Astrocyte (in vitro differentiated cells and primary cell): ENCODE measurements at regions not wholly inside any gene's neighbourhood (a gene's known extent, or its start where the extent isn't known, plus 50 kb on each side); places are given as distances from the start of the nearest gene placed in this dataset.

ENCODE experiments used
- DNase-seq: peaks from one replicate; pipeline ENCODE4 v3.0.0-alpha.2; 2010; ENCODE audit warnings: low read depth
- FAIRE-seq: peaks from 2 replicates; lab custom pipeline; 2011; peaks lifted over from hg19 to GRCh38; lab: Jason Lieb, UNC
- H2AFZ ChIP-seq: 2 replicates; pipeline ENCODE4 v1.6.0; 2012; ENCODE audit warnings: low read depth, low read length, inconsistent platforms
- H3K27ac ChIP-seq: 2 replicates; pipeline ENCODE4 v1.5.1; 2011; ENCODE audit warnings: low read depth, low read length, inconsistent platforms
- H3K27me3 ChIP-seq: 2 replicates; pipeline ENCODE4 v1.6.0; 2011; ENCODE audit warnings: low read length, inconsistent platforms; ENCODE audit not compliant: insufficient read depth
- H3K36me3 ChIP-seq: 2 replicates; pipeline ENCODE4 v1.5.1; 2011; ENCODE audit warnings: low read length, inconsistent platforms; ENCODE audit not compliant: insufficient read depth
- H3K4me1 ChIP-seq: 2 replicates; pipeline ENCODE4 v1.5.1; 2011; ENCODE audit warnings: low read length, inconsistent platforms; ENCODE audit not compliant: insufficient read depth
- H3K4me2 ChIP-seq: 2 replicates; pipeline ENCODE4 v1.6.0; 2012; ENCODE audit warnings: low read length, inconsistent platforms
- H3K4me3 ChIP-seq: 2 replicates; pipeline ENCODE4 v1.5.1; 2011; ENCODE audit warnings: low read depth, mild to moderate bottlenecking, low read length, inconsistent platforms; ENCODE audit not compliant: insufficient read depth
- H3K79me2 ChIP-seq: 2 replicates; pipeline ENCODE4 v1.6.0; 2012; ENCODE audit warnings: mild to moderate bottlenecking, low read length, inconsistent platforms; ENCODE audit not compliant: insufficient read depth
- H3K9ac ChIP-seq: 2 replicates; pipeline ENCODE4 v1.6.0; 2012; ENCODE audit warnings: mild to moderate bottlenecking, low read length, inconsistent platforms
- H3K9me3 ChIP-seq: 2 replicates; pipeline ENCODE4 v1.5.1; 2012; ENCODE audit warnings: low read depth, mild to moderate bottlenecking, low read length, inconsistent platforms; ENCODE audit not compliant: insufficient read depth
- H4K20me1 ChIP-seq: 2 replicates; pipeline ENCODE4 v1.6.0; 2012; ENCODE audit warnings: low read length, inconsistent platforms; ENCODE audit not compliant: insufficient read depth
- H3K27ac Mint-ChIP-seq: one replicate; pipeline ENCODE4 v1.8.0; 2021; ENCODE audit warnings: mild to moderate bottlenecking, mixed read lengths; ENCODE audit not compliant: unreplicated experiment
- H3K27me3 Mint-ChIP-seq: one replicate; pipeline ENCODE4 v1.8.0; 2021; ENCODE audit warnings: low read depth, mixed read lengths; ENCODE audit not compliant: unreplicated experiment
- H3K36me3 Mint-ChIP-seq: one replicate; pipeline ENCODE4 v1.8.0; 2021; ENCODE audit warnings: low read depth, mixed read lengths; ENCODE audit not compliant: unreplicated experiment
- H3K4me1 Mint-ChIP-seq: one replicate; pipeline ENCODE4 v1.8.0; 2021; ENCODE audit warnings: low read depth, mixed read lengths; ENCODE audit not compliant: unreplicated experiment
- H3K4me3 Mint-ChIP-seq: one replicate; pipeline ENCODE4 v1.8.0; 2021; ENCODE audit warnings: mild to moderate bottlenecking, moderate library complexity, mixed read lengths; ENCODE audit not compliant: unreplicated experiment
- H3K9me3 Mint-ChIP-seq: one replicate; pipeline ENCODE4 v1.8.0; 2021; ENCODE audit warnings: mild to moderate bottlenecking, mixed read lengths; ENCODE audit not compliant: unreplicated experiment
- EZH2 ChIP-seq: IDR thresholded peaks from 2 replicates; pipeline ENCODE4 v1.6.1; 2012; ENCODE audit warnings: mild to moderate bottlenecking, low read length, inconsistent platforms; ENCODE audit not compliant: insufficient read depth
- TF ChIP-seq, protein P1 (sequence below): IDR thresholded peaks from 2 replicates; pipeline ENCODE4 v1.5.1; 2011; ENCODE audit warnings: low read depth, mild to moderate bottlenecking, inconsistent platforms, low read length, moderate library complexity; ENCODE audit not compliant: insufficient read depth

DNA sequence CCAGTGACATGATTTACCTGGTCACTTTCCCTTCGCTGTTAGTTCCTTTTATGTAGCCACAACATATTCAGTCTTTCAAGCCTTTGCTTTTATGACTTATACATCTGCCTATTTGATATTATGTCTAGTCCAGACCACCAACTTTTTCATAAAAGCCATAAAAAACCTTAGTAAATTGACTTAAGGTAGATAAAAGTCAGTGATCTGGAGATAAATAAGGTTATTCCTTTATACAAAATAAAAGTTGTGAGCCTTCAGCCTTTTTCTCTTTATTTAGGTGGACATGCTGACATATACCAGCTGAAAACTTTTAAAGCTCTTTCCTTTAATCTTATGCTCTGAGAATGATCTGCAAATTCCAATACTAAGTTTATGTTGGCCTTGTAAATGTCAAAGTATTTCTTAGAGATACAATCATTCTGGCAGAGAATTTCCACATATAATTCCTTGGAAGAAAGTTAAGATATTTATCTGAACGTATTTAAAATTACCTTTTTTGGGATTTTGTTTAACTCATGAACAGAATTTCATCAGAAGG is 690.4 kb upstream of the CHORDC1 start:
- no peaks in the 10 kb centered on the region for H3K9me3 Mint-ChIP-seq
- no peaks in the 10 kb centered on the region for H3K27me3 ChIP-seq
- no peak overlapping the region for H3K4me3 ChIP-seq
- no peaks in the 10 kb centered on the region for H3K4me1 ChIP-seq
- no peaks in the 10 kb centered on the region for H3K36me3 Mint-ChIP-seq
- no peak overlapping the region for H3K9ac ChIP-seq
- H3K9me3 ChIP-seq: no peaks in the 10 kb centered on the region
- H3K4me2 ChIP-seq: no peak overlapping the region
- FAIRE-seq (no peak), DNase-seq (no peak)
- no peak overlapping the region for H3K27ac ChIP-seq
- H3K27me3 Mint-ChIP-seq: no peaks in the 10 kb centered on the region
- no peaks in the 10 kb centered on the region for H3K79me2 ChIP-seq
- H3K4me1 Mint-ChIP-seq: no peaks in the 10 kb centered on the region
- H2AFZ ChIP-seq: no peak overlapping the region
- no peaks in the 10 kb centered on the region for H3K36me3 ChIP-seq
- no peak overlapping the region for H3K27ac Mint-ChIP-seq
- no peak overlapping the region for H3K4me3 Mint-ChIP-seq
- TF ChIP-seq, protein P1, sequence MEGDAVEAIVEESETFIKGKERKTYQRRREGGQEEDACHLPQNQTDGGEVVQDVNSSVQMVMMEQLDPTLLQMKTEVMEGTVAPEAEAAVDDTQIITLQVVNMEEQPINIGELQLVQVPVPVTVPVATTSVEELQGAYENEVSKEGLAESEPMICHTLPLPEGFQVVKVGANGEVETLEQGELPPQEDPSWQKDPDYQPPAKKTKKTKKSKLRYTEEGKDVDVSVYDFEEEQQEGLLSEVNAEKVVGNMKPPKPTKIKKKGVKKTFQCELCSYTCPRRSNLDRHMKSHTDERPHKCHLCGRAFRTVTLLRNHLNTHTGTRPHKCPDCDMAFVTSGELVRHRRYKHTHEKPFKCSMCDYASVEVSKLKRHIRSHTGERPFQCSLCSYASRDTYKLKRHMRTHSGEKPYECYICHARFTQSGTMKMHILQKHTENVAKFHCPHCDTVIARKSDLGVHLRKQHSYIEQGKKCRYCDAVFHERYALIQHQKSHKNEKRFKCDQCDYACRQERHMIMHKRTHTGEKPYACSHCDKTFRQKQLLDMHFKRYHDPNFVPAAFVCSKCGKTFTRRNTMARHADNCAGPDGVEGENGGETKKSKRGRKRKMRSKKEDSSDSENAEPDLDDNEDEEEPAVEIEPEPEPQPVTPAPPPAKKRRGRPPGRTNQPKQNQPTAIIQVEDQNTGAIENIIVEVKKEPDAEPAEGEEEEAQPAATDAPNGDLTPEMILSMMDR: no peak
- TF ChIP-seq EZH2: no peak
- no peaks in the 10 kb centered on the region for H4K20me1 ChIP-seq

GRCh38 chr11:90912631-90913030 is 689.8 kb upstream of the CHORDC1 start:
- H3K27ac Mint-ChIP-seq: no peak overlapping the region
- H3K27me3 Mint-ChIP-seq: no peaks in the 10 kb centered on the region
- H3K4me3 Mint-ChIP-seq: no peak overlapping the region
- H3K4me2 ChIP-seq: no peak overlapping the region
- H3K9ac ChIP-seq: no peak overlapping the region
- H3K4me3 ChIP-seq: no peak overlapping the region
- no peaks in the 10 kb centered on the region for H3K27me3 ChIP-seq
- H3K36me3 Mint-ChIP-seq: no peaks in the 10 kb centered on the region
- no peak overlapping the region for H2AFZ ChIP-seq
- no peak for DNase-seq
- no peaks in the 10 kb centered on the region for H4K20me1 ChIP-seq
- no peaks in the 10 kb centered on the region for H3K79me2 ChIP-seq
- no peak for FAIRE-seq
- no peaks in the 10 kb centered on the region for H3K9me3 ChIP-seq
- no peaks in the 10 kb centered on the region for H3K36me3 ChIP-seq
- no peaks in the 10 kb centered on the region for H3K9me3 Mint-ChIP-seq
- no peaks in the 10 kb centered on the region for H3K4me1 Mint-ChIP-seq
- no peak overlapping the region for H3K27ac ChIP-seq
- TF ChIP-seq EZH2: no peak
- TF ChIP-seq, protein P1: no peak
- H3K4me1 ChIP-seq: no peaks in the 10 kb centered on the region

GRCh38 chr11:90911192-90911591 is 688.3 kb upstream of the CHORDC1 start:
- H3K27ac ChIP-seq: no peak overlapping the region
- no peaks in the 10 kb centered on the region for H4K20me1 ChIP-seq
- Mint-ChIP-seq H3K27ac (no peak overlapping the region), H3K9me3 (no peaks in the 10 kb centered on the region), H3K36me3 (no peaks in the 10 kb centered on the region), H3K4me1 (no peaks in the 10 kb centered on the region), H3K4me3 (no peak overlapping the region), H3K27me3 (no peaks in the 10 kb centered on the region)
- DNase-seq (no peak), FAIRE-seq (no peak)
- H3K27me3 ChIP-seq: no peaks in the 10 kb centered on the region
- no peak for TF ChIP-seq EZH2
- H3K36me3 ChIP-seq: no peaks in the 10 kb centered on the region
- H2AFZ ChIP-seq: no peak overlapping the region
- no peak overlapping the region for H3K9ac ChIP-seq
- H3K79me2 ChIP-seq: no peaks in the 10 kb centered on the region
- no peak overlapping the region for H3K4me2 ChIP-seq
- no peak overlapping the region for H3K4me3 ChIP-seq
- H3K9me3 ChIP-seq: no peaks in the 10 kb centered on the region
- no peaks in the 10 kb centered on the region for H3K4me1 ChIP-seq
